Left lung (tissue), 4 donors: ENCODE measurements at regions not wholly inside any gene's neighbourhood (a gene's known extent, or its start where the extent isn't known, plus 50 kb on each side); places are given as distances from the start of the nearest gene placed in this dataset.

Experiments
- ATAC-seq: fragments of 200-7000 bp; cut with Tn5 transposase; one replicate; pipeline ENCODE4 v1.9.1; 2020; ENCODE audit warnings: moderate library complexity
- DNase-seq, 4 donors: peaks; one replicate each; pipeline ENCODE4 v3.0.0-alpha.2; 2013 to 2020
- H3K27ac ChIP-seq, 2 donors: fragments of 200-600 bp; sonication (generic) in 1 of 2; one replicate each; pipeline versions ENCODE4 v1.5.0 to v1.8.0; 2020 to 2021
- H3K27me3 ChIP-seq, 2 donors: fragments of 200-600 bp; sonication (generic) in 1 of 2; one replicate each; pipeline versions ENCODE4 v1.5.0 to v1.8.0; 2020 to 2021
- H3K36me3 ChIP-seq, 2 donors: fragments of 200-600 bp; sonication (generic) in 1 of 2; one replicate each; pipeline versions ENCODE4 v1.5.0 to v1.8.0; 2020 to 2021
- H3K4me1 ChIP-seq, 2 donors: fragments of 200-600 bp; one replicate each; pipeline ENCODE4 v1.8.0; 2021
- H3K4me3 ChIP-seq, 2 donors: fragments of 200-600 bp; sonication (generic) in 1 of 2; one replicate each; pipeline versions ENCODE4 v1.5.0 to v1.8.0; 2020 to 2021; ENCODE audit warnings: mild to moderate bottlenecking in 1 of 2
- H3K9me3 ChIP-seq, 2 donors: fragments of 200-600 bp; sonication (generic) in 1 of 2; one replicate each; pipeline versions ENCODE4 v1.5.0 to v1.8.0; 2020 to 2021
- intact Hi-C, 2 donors: fragments of 100-400 bp; cut with DNase I; formaldehyde crosslinking; loops; one replicate each; pipeline versions ENCODE4 v1.11.2 to v1.14.2; 2022
- TF ChIP-seq, protein P1 (sequence below), 2 donors: fragments of 200-600 bp; sonication (generic) in 1 of 2; IDR thresholded peaks; one replicate each; pipeline versions ENCODE4 v1.5.0 to v1.8.0; 2021; ENCODE audit warnings: antibody characterized with exemption in 2 of 2
- donor health status: DM: no; HTN: yes; CAD: no.
- donor health status: DM: no; HTN: no; CAD: no.

DNA sequence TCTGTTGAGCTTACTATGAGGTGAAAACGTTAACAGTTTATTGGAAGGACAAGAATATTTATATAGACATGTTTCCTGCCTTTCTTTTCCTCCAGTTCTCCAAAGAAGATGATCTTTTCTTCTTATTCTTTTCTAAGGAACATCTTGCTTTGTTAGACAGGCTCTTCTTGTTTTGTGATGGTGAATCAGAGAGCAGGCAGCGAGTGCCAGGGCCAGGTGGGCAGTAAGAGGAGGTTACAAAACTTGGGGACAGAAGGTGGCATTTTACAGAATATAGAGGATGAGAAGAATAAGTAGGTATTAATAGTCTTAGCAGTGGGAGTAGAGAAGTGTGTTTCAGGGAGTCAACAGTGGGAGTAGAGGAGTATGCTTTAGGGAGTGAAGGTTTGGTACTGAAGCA lies 223.6 kb downstream of the ARL4A start:
- Histone ChIP-seq H3K27ac (no peak overlapping the region), H3K4me3 (no peak overlapping the region), H3K27me3 (no peaks in the 10 kb centered on the region), H3K4me1 (no peaks in the 10 kb centered on the region), H3K9me3 (no peaks in the 10 kb centered on the region), H3K36me3 (no peaks in the 10 kb centered on the region)
- ATAC-seq, result no peak
- intact Hi-C loops, result no loop called here
- TF ChIP-seq, protein P1, sequence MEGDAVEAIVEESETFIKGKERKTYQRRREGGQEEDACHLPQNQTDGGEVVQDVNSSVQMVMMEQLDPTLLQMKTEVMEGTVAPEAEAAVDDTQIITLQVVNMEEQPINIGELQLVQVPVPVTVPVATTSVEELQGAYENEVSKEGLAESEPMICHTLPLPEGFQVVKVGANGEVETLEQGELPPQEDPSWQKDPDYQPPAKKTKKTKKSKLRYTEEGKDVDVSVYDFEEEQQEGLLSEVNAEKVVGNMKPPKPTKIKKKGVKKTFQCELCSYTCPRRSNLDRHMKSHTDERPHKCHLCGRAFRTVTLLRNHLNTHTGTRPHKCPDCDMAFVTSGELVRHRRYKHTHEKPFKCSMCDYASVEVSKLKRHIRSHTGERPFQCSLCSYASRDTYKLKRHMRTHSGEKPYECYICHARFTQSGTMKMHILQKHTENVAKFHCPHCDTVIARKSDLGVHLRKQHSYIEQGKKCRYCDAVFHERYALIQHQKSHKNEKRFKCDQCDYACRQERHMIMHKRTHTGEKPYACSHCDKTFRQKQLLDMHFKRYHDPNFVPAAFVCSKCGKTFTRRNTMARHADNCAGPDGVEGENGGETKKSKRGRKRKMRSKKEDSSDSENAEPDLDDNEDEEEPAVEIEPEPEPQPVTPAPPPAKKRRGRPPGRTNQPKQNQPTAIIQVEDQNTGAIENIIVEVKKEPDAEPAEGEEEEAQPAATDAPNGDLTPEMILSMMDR (IDR thresholded peaks at IDR 0.05), result no peak
- no peak for DNase-seq

DNA sequence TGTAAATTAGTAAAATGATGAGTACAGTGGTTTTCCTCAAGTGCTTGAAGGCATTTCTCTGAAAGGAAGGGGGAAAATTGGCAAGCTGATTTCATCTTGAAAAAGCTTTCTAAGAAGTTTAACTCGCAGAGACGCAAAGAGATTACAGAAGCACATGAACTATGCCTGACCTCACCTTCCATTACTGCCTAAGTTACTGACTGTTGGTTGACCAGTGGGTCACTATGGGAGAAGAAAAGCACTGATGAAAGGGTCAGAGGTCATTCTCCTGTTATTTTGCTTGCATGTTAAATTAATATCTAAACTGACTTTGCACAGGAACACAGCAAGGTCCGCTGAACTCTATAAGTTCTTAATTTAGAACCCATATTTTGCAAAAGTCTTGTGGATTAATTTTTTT lies 225.6 kb downstream of the ARL4A start:
- Histone ChIP-seq H3K27ac (no peak overlapping the region), H3K9me3 (no peaks in the 10 kb centered on the region), H3K36me3 (no peaks in the 10 kb centered on the region), H3K4me3 (no peak overlapping the region), H3K4me1 (no peaks in the 10 kb centered on the region), H3K27me3 (no peaks in the 10 kb centered on the region)
- intact Hi-C loops, result no loop called here
- TF ChIP-seq, protein P1 (IDR thresholded peaks at IDR 0.05), result no peak
- DNase-seq (no peak), ATAC-seq (no peak)

DNA sequence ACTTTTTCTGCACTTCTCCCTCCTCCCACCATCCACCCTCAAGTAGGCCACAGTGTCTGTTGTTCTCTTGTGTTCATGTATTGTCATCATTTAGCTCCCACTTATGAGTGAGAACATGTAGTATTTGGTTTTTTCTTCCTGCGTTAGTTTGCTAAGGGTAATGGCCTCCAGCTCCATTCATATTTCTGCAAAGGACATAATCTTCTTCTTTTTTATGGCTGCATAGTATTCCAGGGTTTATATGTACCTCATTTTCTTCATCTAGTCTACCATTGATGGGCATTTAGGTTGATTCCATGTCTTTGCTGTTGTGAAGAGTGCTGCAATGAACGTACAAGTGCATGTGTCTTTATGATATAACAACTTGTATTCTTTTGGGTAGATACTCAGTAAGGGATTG lies 230.4 kb downstream of the ARL4A start:
- Histone ChIP-seq H3K4me1 (no peaks in the 10 kb centered on the region), H3K9me3 (no peaks in the 10 kb centered on the region), H3K27ac (no peak overlapping the region), H3K36me3 (no peaks in the 10 kb centered on the region), H3K4me3 (no peak overlapping the region), H3K27me3 (no peaks in the 10 kb centered on the region)
- intact Hi-C loops, result no loop called here
- TF ChIP-seq, protein P1 (IDR thresholded peaks at IDR 0.05), result no peak
- ATAC-seq, result no peak
- no peak for DNase-seq

DNA sequence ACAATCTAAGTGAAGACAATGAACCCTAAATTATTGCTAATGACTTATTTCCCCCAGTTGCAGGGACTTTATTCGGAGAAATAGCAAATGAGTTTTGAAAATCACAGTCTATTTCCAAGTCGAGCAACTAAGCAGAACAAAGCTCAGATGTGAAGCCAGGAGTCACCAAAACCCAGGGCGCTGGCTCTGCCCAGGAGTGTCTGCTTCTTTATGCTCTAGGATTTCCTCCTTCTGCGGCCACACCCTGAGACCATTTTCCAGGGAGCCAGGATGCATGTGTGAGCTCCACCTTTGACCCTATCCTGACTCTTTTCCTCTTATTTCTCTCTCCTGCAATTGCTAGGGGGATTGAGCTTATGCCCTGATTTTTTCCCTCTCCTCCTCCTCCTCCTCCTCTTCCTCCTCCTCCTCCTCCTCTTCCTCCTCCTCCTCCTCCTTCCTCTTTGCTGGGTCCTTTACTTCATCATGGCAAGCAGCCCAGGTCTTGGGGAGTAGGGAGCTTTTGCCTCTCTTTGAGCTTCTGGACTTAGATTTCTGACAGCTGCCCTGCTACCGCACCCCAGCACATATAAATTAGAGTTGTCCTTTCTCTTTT lies 234.4 kb downstream of the ARL4A start:
- TF ChIP-seq, protein P1 (IDR thresholded peaks at IDR 0.05), result no peak

DNA sequence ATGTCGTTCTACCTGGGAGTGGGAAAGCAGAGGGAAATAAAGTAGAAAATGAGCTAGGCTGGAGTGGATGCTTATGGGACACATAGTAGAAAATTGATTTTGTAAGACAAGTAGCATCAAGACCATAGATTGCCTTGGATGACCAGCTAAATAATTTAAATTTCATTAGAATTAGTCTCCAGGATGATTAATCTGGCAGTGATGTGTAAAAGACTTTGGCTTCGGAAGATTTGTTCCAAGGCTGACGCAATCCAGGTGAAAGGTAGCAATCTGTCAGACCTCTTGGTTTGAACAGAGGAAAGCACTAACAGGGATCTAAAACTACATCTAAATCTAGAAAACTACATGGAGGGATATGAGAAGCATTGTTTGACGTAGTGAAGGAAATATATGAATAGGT lies 236.5 kb downstream of the ARL4A start:
- H3K36me3 ChIP-seq, result no peaks in the 10 kb centered on the region
- H3K4me1 ChIP-seq, result no peaks in the 10 kb centered on the region
- H3K4me3 ChIP-seq, result no peak overlapping the region
- TF ChIP-seq, protein P1 (IDR thresholded peaks at IDR 0.05), result no peak
- H3K9me3 ChIP-seq, result no peaks in the 10 kb centered on the region
- ATAC-seq, result no peak
- no peak overlapping the region for H3K27ac ChIP-seq
- intact Hi-C loops, result no loop called here
- H3K27me3 ChIP-seq, result no peaks in the 10 kb centered on the region
- no peak for DNase-seq

More for the DNA sequence above, 234.4 kb downstream of the ARL4A start:
- DNase-seq (no peak), ATAC-seq (peak; percentile 19)
- H3K4me3 ChIP-seq, result no peak overlapping the region
- no peaks in the 10 kb centered on the region for H3K36me3 ChIP-seq
- no peaks in the 10 kb centered on the region for H3K4me1 ChIP-seq
- intact Hi-C loops, result no loop called here
- H3K27ac ChIP-seq, result no peak overlapping the region
- no peaks in the 10 kb centered on the region for H3K27me3 ChIP-seq
- no peaks in the 10 kb centered on the region for H3K9me3 ChIP-seq
